PFSK-1 (cell line): ENCODE measurements at regions not wholly inside any gene's neighbourhood (a gene's known extent, or its start where the extent isn't known, plus 50 kb on each side); places are given as distances from the start of the nearest gene placed in this dataset.

Source experiments
- FOXP2 ChIP-seq: optimal IDR thresholded peaks from 2 replicates; pipeline ENCODE3; 2011; ENCODE audit warnings: borderline replicate concordance, control low read depth, inconsistent platforms; ENCODE audit not compliant: insufficient read depth; ENCODE audit errors: extremely low read length, extremely low read depth
- POLR2AphosphoS5 ChIP-seq: IDR thresholded peaks from 2 replicates; pipeline ENCODE4 v1.6.1; 2012; ENCODE audit warnings: low read depth, mild to moderate bottlenecking, control low read depth, low read length, moderate library complexity
- SIN3A ChIP-seq: IDR thresholded peaks from 2 replicates; pipeline ENCODE4 v1.6.1; 2012; ENCODE audit warnings: mild to moderate bottlenecking, low read length, moderate library complexity, borderline replicate concordance; ENCODE audit not compliant: insufficient read depth
- TAF1 ChIP-seq: IDR thresholded peaks from 2 replicates; pipeline ENCODE4 v1.6.1; 2012; ENCODE audit warnings: low read length, control low read depth, borderline replicate concordance; ENCODE audit not compliant: insufficient read depth
- TF ChIP-seq, protein P1 (sequence below), 2 experiments: IDR thresholded peaks; 2 replicates each; pipeline versions ENCODE4 v1.6.1 to v1.8.0; 2011 to 2012; ENCODE audit warnings: low read depth in 2 of 2, low read length in 2 of 2, control low read depth in 1 of 2, inconsistent platforms in 1 of 2, mild to moderate bottlenecking in 1 of 2, moderate library complexity in 1 of 2; ENCODE audit not compliant: insufficient read depth in 1 of 2

DNA sequence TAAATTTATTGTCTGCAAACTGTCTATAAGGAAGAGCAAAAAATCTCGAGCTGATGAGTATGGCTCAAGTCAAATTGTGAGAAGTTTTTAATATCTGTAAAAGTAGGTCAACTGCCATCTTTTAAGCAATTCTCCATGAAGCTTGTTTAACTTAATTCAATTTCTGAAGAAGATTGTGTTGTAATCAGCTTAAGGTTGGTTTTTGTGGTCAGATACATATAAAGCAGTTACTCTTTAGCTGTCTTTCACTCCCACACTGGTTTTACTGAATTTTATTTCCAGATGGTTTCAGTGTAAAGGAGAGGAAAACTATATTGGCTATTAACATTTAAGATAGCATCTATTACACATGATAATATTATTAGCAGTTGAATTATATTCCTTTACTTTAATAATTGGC is 1165.1 kb downstream of the SLC16A7 start:
- no peak for TF ChIP-seq TAF1
- no peak for TF ChIP-seq POLR2AphosphoS5
- TF ChIP-seq SIN3A: no peak
- TF ChIP-seq, protein P1, sequence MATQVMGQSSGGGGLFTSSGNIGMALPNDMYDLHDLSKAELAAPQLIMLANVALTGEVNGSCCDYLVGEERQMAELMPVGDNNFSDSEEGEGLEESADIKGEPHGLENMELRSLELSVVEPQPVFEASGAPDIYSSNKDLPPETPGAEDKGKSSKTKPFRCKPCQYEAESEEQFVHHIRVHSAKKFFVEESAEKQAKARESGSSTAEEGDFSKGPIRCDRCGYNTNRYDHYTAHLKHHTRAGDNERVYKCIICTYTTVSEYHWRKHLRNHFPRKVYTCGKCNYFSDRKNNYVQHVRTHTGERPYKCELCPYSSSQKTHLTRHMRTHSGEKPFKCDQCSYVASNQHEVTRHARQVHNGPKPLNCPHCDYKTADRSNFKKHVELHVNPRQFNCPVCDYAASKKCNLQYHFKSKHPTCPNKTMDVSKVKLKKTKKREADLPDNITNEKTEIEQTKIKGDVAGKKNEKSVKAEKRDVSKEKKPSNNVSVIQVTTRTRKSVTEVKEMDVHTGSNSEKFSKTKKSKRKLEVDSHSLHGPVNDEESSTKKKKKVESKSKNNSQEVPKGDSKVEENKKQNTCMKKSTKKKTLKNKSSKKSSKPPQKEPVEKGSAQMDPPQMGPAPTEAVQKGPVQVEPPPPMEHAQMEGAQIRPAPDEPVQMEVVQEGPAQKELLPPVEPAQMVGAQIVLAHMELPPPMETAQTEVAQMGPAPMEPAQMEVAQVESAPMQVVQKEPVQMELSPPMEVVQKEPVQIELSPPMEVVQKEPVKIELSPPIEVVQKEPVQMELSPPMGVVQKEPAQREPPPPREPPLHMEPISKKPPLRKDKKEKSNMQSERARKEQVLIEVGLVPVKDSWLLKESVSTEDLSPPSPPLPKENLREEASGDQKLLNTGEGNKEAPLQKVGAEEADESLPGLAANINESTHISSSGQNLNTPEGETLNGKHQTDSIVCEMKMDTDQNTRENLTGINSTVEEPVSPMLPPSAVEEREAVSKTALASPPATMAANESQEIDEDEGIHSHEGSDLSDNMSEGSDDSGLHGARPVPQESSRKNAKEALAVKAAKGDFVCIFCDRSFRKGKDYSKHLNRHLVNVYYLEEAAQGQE (IDR thresholded peaks at IDR 0.05; ENCODE audit: insufficient read depth in 1 of 2, low read depth in 2 of 2, low read length in 2 of 2): no peak
- no peak for TF ChIP-seq FOXP2
